Right lobe of liver (tissue), 4 donors: ENCODE measurements at regions not wholly inside any gene's neighbourhood (a gene's known extent, or its start where the extent isn't known, plus 50 kb on each side); places are given as distances from the start of the nearest gene placed in this dataset.

Experiments
- CTCF ChIP-seq, 4 donors: fragments of 200-600 bp in 3 of 4; fragments of 450-650 bp in 1 of 4; IDR thresholded peaks; one replicate each; pipeline versions ENCODE4 v1.5.1 to v1.8.0; 2016 to 2022; ENCODE audit warnings: antibody characterized with exemption in 4 of 4, mild to moderate bottlenecking in 2 of 4
- POLR2A ChIP-seq: fragments of 450-650 bp; IDR thresholded peaks from one replicate; pipeline ENCODE4 v1.6.1; 2017; ENCODE audit warnings: antibody characterized with exemption, mild to moderate bottlenecking
- donor health status: DM: no; HTN: no; CAD: no.
- donor health status: DM: no; HTN: no; CAD: no.
- donor health status: DM: no; HTN: yes; CAD: no.

- no peak for TF ChIP-seq CTCF (IDR thresholded peaks at IDR 0.05)
- TF ChIP-seq POLR2A = no peak
Measured at GRCh38 chr12:30015631-30016337, 232.0 kb upstream of the TMTC1 start.
